Cerebellar nuclear complex (tissue), 1 donor: ENCODE measurements at regions not wholly inside any gene's neighbourhood (a gene's known extent, or its start where the extent isn't known, plus 50 kb on each side); places are given as distances from the start of the nearest gene placed in this dataset.

Experiments
- DNase-seq, 2 experiments: peaks; one replicate each; lab custom pipeline; 2025; lab: John Stamatoyannopoulos, UW

DNA sequence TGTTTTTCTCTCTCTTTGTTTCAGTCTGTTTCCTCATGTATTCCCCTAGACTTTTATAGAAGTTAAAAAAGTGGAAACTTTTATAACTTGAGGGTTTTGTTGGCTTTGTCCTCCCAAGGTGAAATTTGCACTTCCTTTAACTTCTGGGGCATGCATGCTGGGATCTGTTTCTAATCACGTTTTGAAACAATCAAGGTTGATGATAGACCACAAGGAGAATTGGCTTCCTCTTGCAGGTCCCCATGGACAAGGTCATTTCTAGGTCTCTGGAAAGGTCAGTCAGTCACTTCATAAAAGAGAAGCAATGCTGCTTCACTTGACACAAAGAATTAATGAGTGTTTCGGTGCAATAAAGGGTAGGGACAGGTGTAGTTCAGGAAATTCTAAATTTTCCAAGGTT is 811.8 kb upstream of the CELF2 start:
- no peak for DNase-seq

GRCh38 chr10:10207538-10207937 is 810.1 kb upstream of the CELF2 start:
- DNase-seq: no peak

GRCh38 chr10:10208196-10208595 is 809.5 kb upstream of the CELF2 start:
- no peak for DNase-seq

DNA sequence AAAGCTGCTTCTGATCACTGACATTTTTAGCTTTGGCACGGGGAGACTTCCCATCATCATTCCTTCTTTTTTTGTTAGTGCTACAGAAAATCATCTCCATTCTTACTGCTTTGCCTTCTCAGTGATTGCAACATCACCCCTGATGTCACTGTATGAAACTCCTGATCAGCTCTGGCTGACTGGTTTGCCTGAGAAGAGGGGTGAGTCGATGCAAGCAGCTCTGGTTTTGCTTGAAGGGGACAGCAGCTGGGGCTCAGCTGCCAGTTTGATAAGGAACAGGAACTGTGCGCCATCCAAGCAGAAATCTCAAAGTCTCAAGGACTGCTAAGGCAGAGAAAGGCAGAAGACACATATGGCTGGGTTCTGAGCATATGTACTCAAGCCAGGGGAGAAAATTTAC is 808.5 kb upstream of the CELF2 start:
- no peak for DNase-seq

DNA sequence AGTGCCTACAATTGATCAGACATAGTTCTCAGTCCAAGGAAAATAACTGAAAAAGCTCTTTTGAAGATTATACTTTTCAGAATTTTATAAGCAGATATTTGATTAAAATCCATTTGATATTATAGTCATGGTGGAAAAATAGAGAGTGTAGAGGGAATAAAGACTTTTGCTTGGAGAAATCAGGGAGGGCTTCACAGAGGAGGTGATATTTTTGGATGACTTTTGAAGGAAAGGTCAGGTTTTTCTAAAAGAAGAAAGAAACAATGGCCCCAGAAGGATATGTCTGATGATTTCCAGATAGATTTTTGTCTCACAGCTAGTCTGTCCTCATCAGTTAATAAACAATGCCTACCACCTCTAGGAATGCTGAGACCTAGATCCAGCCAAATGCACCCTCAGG is 806.3 kb upstream of the CELF2 start:
- DNase-seq: no peak

GRCh38 chr10:10213237-10213636 is 804.4 kb upstream of the CELF2 start:
- no peak for DNase-seq

GRCh38 chr10:10222304-10222841 is 795.3 kb upstream of the CELF2 start:
- DNase-seq: no peak

DNA sequence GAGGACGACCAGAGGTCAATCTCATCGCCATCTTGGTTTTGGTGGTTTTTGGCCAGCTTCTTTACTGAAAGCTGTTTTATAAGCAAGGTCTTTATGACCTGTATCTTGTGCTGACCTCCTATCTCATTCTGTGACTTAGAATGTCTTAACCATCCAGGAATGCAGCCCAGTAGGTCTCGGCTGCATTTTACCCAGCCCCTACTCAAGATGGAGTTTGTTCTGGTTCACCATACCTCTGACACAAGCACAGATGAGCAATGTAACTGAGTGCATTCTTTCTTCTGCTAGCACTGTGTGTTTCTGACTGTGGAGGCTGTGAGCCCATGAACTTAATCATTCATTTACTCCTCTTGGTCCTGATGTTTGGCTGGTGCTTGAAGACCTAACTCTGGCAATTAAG is 794.5 kb upstream of the CELF2 start:
- no peak for DNase-seq

GRCh38 chr10:10225136-10225676 is 792.5 kb upstream of the CELF2 start:
- DNase-seq: no peak

DNA sequence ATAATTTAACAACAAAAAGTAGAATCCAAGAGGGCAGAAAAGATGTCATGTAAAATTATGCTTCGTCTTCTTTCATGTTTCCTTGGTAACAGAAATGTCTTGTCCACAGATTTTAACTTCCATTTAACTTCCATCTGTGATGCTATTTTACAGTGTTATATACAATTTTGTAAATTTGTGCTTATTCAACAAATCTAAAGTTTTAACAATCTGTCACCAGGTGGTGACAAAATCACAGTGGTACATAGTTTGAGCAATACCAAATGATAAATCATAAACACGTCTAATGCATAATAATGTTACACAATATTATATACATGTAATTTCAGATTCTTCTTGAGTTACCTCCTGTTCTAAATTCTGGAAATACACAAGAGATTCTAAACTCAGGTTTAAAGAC is 784.4 kb upstream of the CELF2 start:
- no peak for DNase-seq

DNA sequence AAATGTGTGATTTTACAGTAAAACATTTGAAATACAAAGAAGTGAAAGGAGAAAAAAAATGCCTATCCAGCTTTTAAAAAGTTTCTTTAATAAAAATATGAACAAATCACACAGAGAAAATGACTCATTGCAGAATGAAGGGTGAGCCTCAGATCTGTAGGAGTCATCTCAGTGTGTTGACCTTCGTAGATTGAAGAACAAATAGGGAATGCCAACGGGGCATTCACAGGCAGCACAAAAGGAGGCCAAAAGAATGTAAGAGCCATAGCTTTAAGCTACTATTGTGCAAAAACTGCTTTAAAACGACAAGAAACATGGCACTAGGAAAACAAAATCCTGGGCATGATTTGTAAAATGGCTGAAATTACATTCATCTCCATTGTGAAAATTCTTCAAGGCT is 782.7 kb upstream of the CELF2 start:
- no peak for DNase-seq

GRCh38 chr10:10247585-10247984 is 770.1 kb upstream of the CELF2 start:
- no peak for DNase-seq

GRCh38 chr10:10256860-10257259 is 760.8 kb upstream of the CELF2 start:
- no peak for DNase-seq

- DNase-seq: no peak
Observed at GRCh38 chr10:10259013-10259412, 758.7 kb upstream of the CELF2 start.

DNA sequence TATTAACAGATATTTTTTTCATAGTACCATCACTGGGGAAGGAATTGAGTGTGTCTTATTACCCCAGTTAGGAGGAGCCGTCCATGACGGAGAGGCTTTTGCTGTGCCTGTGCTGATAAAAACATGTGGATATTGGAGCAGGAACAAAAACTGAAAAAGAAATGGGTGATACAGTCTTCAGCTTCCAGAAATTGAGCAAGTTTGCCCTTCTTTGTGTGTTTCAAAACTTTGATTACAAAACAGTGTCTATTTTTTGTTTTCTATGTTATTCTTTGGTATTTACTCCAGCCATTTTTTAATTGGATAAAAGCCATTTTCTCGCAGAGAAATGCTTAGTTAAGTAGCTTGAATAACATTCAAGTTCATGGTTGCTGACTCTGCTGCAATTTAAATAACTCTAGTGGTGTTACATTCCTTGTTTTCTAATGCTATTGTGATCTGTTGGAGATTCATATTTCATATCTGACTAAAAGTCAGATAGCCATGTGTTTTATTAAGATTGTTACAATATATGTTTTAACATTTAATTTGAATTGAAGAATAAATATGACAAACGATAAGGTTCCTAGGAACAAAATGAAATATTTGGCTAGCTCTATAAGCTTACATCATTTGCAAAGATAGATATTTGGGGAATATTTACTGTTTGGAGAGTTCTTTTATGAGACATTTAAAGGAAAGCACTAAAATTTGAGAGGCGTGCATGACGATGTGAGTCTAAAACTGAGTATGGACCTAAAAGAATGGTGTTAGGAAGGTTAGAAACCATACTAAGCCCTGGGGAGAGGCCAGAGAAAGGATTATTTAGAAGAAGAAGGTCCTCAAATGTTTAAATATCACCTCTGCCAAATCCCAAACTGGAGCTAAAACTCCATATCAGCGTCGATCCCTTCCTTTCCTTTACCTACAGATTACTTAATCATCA is 747.3 kb upstream of the CELF2 start:
- no peak for DNase-seq

- DNase-seq: no peak
Observed at GRCh38 chr10:10271639-10272192, 746.0 kb upstream of the CELF2 start.

GRCh38 chr10:10273661-10274060 is 744.0 kb upstream of the CELF2 start:
- no peak for DNase-seq

DNA sequence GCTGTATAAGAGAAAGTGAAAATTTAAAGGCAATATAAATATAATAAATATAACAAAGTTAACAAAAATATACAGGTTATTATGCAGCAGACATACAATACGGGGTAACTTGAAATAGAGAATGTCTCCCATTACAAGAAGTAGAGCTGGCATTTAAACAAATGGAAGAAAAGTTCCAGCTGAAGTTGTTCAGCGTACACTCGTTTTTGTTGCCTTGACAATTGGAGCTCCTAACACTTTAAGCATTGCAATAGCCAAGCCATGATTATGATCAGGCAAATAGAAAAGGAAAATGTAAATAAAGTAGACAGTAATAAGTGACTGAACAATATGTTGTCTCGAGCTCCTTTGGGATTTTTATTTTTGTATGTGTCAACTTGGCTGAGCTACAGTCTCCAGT is 737.8 kb upstream of the CELF2 start:
- no peak for DNase-seq

DNA sequence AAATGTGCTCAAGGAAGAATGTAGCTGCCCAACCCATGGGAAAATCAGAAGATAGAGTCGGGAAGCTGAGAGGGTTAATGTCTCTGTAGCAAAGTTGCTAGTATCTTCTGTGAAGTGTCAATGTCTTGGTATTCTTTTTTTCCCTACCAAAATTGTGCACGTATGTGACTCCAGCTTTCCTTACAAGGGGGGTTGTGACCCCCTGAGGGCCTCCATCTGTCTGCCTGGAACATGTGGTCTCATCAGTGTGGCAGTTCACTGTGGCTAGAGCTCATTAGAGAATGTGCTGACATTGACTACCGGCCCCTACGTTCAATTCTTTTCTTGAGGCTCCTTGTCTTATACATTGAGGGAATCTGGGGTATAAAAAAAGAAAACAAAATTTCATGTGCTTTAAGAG is 725.2 kb upstream of the CELF2 start:
- no peak for DNase-seq

GRCh38 chr10:10293041-10293440 is 724.6 kb upstream of the CELF2 start:
- DNase-seq: no peak

DNA sequence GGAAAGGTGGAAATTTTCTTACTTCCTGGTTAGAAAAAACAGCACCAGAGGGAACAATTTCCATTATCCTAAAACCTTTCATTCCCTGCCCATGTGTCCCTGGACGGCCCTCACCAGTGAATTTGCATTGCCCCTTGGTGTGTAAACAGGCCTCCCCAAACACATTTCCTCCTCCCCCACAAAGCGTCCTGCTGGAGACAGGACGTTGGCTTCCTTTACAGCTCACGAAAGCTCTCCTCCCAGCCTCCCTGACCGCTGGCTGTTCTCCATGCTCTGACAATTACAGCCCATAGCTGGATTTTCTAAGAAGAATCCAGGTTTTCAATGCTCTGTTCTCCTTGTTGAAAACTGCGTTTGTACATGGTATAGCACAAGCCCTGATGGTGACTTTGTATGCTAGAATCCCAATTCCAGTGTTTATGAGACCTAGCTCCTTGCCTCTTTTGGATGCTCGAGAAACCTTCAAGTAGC is 724.2 kb upstream of the CELF2 start:
- DNase-seq: no peak

- no peak for DNase-seq
Observed at GRCh38 chr10:10294184-10294880, 723.3 kb upstream of the CELF2 start.
